GM12878 (cell line): ENCODE measurements at regions not wholly inside any gene's neighbourhood (a gene's known extent, or its start where the extent isn't known, plus 50 kb on each side); places are given as distances from the start of the nearest gene placed in this dataset.

Experiments
- ATAC-seq: fragments of 200-7000 bp; cut with Tn5 transposase; 3 replicates; pipeline ENCODE4 v1.9.1; 2020; ENCODE audit warnings: mild to moderate bottlenecking, moderate library complexity
- BruUV-seq: library from RNA; stranded (reverse); fragments of 400-500 nt; replicated peaks from 2 replicates; lab custom pipeline; 2021; lab: Mats Ljungman, UMichigan
- CTCF ChIA-PET: fragments of 300-600 bp; sonication (Branson Sonifier 250); formaldehyde crosslinking; extraction: SDS; loops from one replicate; lab custom pipeline; 2021; ENCODE audit warnings: inconsistent platforms; lab: Yijun Ruan, JAX
- POLR2A ChIA-PET: fragments of 350-600 bp; formaldehyde crosslinking; extraction: SDS; loops from one replicate; lab custom pipeline; 2021; ENCODE audit warnings: inconsistent platforms; lab: Charles Lee
- RAD21 ChIA-PET: fragments of 300-600 bp; sonication (Branson Sonifier 250); formaldehyde crosslinking; loops from one replicate; lab custom pipeline; 2023; ENCODE audit warnings: antibody characterized with exemption; ENCODE audit not compliant: unreplicated experiment; lab: Charles Lee
- SMC1A ChIA-PET: fragments of 300-600 bp; sonication (Branson Sonifier 250); formaldehyde crosslinking; loops from one replicate; lab custom pipeline; 2023; ENCODE audit not compliant: unreplicated experiment, uncharacterized antibody; lab: Charles Lee
- DNase-seq: peaks from one replicate; pipeline ENCODE4 v3.0.0-alpha.2; 2011; ENCODE audit warnings: low read depth, low spot score
- FAIRE-seq: peaks from 3 replicates; lab custom pipeline; 2011; peaks lifted over from hg19 to GRCh38; lab: Jason Lieb, UNC
- H2AFZ ChIP-seq: 2 replicates; pipeline ENCODE4 v1.6.0; 2011; ENCODE audit warnings: low read depth, low read length, control low read depth; ENCODE audit not compliant: control insufficient read depth
- H3K27ac ChIP-seq: 2 replicates; pipeline ENCODE4 v1.5.1; 2011; ENCODE audit warnings: control low read depth; ENCODE audit not compliant: control insufficient read depth, insufficient read depth
- H3K27me3 ChIP-seq, 2 experiments: replicated peaks in 1 of 2; 2 replicates each; pipeline versions ENCODE4 v1.6.0 to v1.6.1; 2011; ENCODE audit warnings: low read length in 1 of 2; ENCODE audit not compliant: control insufficient read depth in 2 of 2, insufficient read depth in 2 of 2
- H3K36me3 ChIP-seq, 2 experiments: 2 replicates each; pipeline ENCODE4 v1.5.1; 2011; ENCODE audit warnings: low read length in 1 of 2; ENCODE audit not compliant: control insufficient read depth in 2 of 2, insufficient read depth in 2 of 2
- H3K4me1 ChIP-seq: 2 replicates; pipeline ENCODE4 v1.6.1; 2011; ENCODE audit warnings: mild to moderate bottlenecking, low read length, moderate library complexity, mixed read lengths; ENCODE audit not compliant: control insufficient read depth, insufficient read depth
- H3K4me2 ChIP-seq: 2 replicates; pipeline ENCODE4 v1.6.0; 2011; ENCODE audit warnings: control low read depth; ENCODE audit not compliant: control insufficient read depth, insufficient read depth
- H3K4me3 ChIP-seq: fragments of 200-600 bp; sonication (generic); 2 replicates; pipeline ENCODE4 v1.5.1; 2016
- H3K79me2 ChIP-seq: 2 replicates; pipeline ENCODE4 v1.6.0; 2011; ENCODE audit warnings: low read length; ENCODE audit not compliant: control insufficient read depth, insufficient read depth
- H3K9ac ChIP-seq: 2 replicates; pipeline ENCODE4 v1.8.0; 2011; ENCODE audit warnings: low read length, control low read depth, mixed read lengths; ENCODE audit not compliant: control insufficient read depth, insufficient read depth
- H3K9me3 ChIP-seq: replicated peaks from 3 replicates; pipeline ENCODE4 v1.5.1; 2011; ENCODE audit warnings: mild to moderate bottlenecking, low read length; ENCODE audit not compliant: control insufficient read depth, insufficient read depth
- H4K20me1 ChIP-seq: 2 replicates; pipeline ENCODE4 v1.6.0; 2011; ENCODE audit not compliant: control insufficient read depth, insufficient read depth
- CBX3 ChIP-seq: fragments of 200-600 bp; sonication (generic); IDR thresholded peaks from 2 replicates; pipeline ENCODE4 v1.6.1; 2016; ENCODE audit warnings: low read depth, borderline replicate concordance
- CTCF ChIP-seq, 3 experiments: IDR thresholded peaks in 2 of 3; conservative IDR thresholded peaks in 1 of 3; 2 replicates each; pipeline ENCODE4 v1.5.1; 2011; ENCODE audit warnings: low read depth in 3 of 3, low read length in 3 of 3, mild to moderate bottlenecking in 3 of 3, control low read depth in 2 of 3, moderate library complexity in 2 of 3, inconsistent platforms in 1 of 3, mixed read lengths in 1 of 3; ENCODE audit not compliant: control insufficient read depth in 2 of 3, insufficient read depth in 1 of 3; ENCODE audit errors: extremely low read depth in 1 of 3
- DPF2 ChIP-seq: fragments of 450-650 bp; IDR thresholded peaks from 2 replicates; pipeline ENCODE4 v1.6.1; 2017; ENCODE audit warnings: mild to moderate bottlenecking
- EP300 ChIP-seq, 2 experiments: fragments of 150-350 bp in 1 of 2; IDR thresholded peaks; 2 replicates each; pipeline ENCODE4 v1.6.1; 2011 to 2012; ENCODE audit warnings: low read depth in 2 of 2, low read length in 2 of 2, borderline replicate concordance in 1 of 2, improper control_type of control experiment in 1 of 2, inconsistent platforms in 1 of 2; ENCODE audit not compliant: control insufficient read depth in 1 of 2
- IRF4 ChIP-seq: IDR thresholded peaks from 2 replicates; pipeline ENCODE4 v1.6.1; 2011; ENCODE audit warnings: low read depth, low read length
- JUND ChIP-seq: IDR thresholded peaks from 2 replicates; pipeline ENCODE4 v1.6.1; 2012; ENCODE audit warnings: low read depth, mild to moderate bottlenecking, low read length, improper control_type of control experiment, moderate library complexity
- KLF5 ChIP-seq: fragments of 450-650 bp; IDR thresholded peaks from 2 replicates; pipeline ENCODE4 v1.6.1; 2014; ENCODE audit warnings: mild to moderate bottlenecking; ENCODE audit not compliant: partially characterized antibody
- MTA3 ChIP-seq: IDR thresholded peaks from 2 replicates; pipeline ENCODE4 v1.6.1; 2012; ENCODE audit warnings: low read length, inconsistent platforms, borderline replicate concordance
- NFIC ChIP-seq: IDR thresholded peaks from 2 replicates; pipeline ENCODE4 v1.6.1; 2012; ENCODE audit warnings: low read depth, mild to moderate bottlenecking, inconsistent platforms, low read length, moderate library complexity
- NRF1 ChIP-seq: conservative IDR thresholded peaks from 2 replicates; pipeline ENCODE4 v1.6.1; 2011; ENCODE audit warnings: mild to moderate bottlenecking, low read depth, low read length, improper control_type of control experiment
- PAX5 ChIP-seq: IDR thresholded peaks from 2 replicates; pipeline ENCODE4 v1.6.1; 2011; ENCODE audit warnings: low read depth, low read length, borderline replicate concordance
- REST ChIP-seq: IDR thresholded peaks from 2 replicates; pipeline ENCODE4 v1.6.1; 2012; ENCODE audit warnings: mild to moderate bottlenecking, low read depth, low read length
- SRF ChIP-seq, 2 experiments: IDR thresholded peaks; 2 replicates each; pipeline ENCODE4 v1.6.1; 2011; ENCODE audit warnings: low read depth in 2 of 2, low read length in 2 of 2, mild to moderate bottlenecking in 1 of 2, moderate library complexity in 1 of 2
- STAT1 ChIP-seq: fragments of 450-650 bp; conservative IDR thresholded peaks from 2 replicates; pipeline ENCODE4 v1.6.1; 2014; ENCODE audit warnings: antibody characterized with exemption, mild to moderate bottlenecking
- TAF1 ChIP-seq: IDR thresholded peaks from 2 replicates; pipeline ENCODE4 v1.6.1; 2011; ENCODE audit warnings: mild to moderate bottlenecking, low read depth, low read length, borderline replicate concordance
- ZBED1 ChIP-seq: IDR thresholded peaks from 2 replicates; pipeline ENCODE4 v1.6.1; 2016; ENCODE audit warnings: borderline replicate concordance
- WGBS: methylation state at CpG from one replicate; pipeline ENCODE4 v1.1.6; 2016; ENCODE audit warnings: low lambda C conversion rate; ENCODE audit not compliant: insufficient replicate concordance, insufficient coverage; ENCODE audit errors: missing lambda C conversion rate; 5-methylcytosine and 5-hydroxymethylcytosine counted together
- in situ Hi-C: fragments of 300-500 bp; cut with MboI; formaldehyde crosslinking; loops from 9 replicates; pipeline ENCODE4 v1.14.3; 2018; ENCODE audit warnings: mixed read lengths
- intact Hi-C: fragments of 100-400 bp; cut with micrococcal nuclease; formaldehyde crosslinking; loops from one replicate; pipeline ENCODE4 v1.14.2; 2022; ENCODE audit not compliant: unreplicated experiment

DNA sequence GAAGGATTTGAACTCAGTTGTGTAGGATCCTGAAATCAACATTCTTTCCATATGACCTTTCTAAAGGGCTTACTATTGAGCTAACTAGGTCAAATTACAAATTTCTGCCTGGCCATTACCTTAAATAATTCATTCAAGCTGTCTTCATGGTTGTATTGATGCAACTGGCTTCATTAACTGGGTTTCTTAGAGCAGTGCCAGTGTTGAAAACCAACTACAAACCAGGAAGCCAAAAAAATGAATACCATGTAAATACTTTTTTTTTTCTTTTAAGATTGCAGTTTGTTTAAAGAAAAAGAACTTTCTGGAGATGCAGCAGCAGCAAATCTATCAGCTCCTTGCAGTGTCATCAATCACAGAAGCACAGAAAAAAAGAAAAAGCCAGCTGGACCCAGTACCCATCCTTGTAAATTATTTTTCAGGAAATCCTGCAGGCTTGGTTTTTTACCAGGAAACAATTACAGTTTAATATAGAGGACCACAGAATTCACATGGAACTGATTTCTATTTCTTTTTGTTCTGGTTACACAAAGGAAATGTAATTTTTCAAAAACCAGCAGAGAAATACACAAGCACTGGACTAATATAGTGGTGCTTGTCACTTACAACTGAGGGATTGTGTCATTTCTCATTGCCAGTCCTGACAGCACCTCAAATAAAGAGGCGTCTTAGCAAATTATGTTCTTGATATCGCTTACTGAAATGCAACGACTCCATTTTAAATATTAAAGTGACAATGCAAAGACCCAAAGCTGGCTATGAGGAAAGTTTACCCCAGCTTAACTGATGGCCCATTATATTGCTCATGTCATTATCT lies 131.9 kb downstream of the TMEM26 start:
- Histone ChIP-seq H3K79me2 (no peaks in the 10 kb centered on the region), H3K9ac (no peak overlapping the region), H4K20me1 (no peaks in the 10 kb centered on the region), H3K4me2 (no peak overlapping the region), H3K9me3 (no peaks in the 10 kb centered on the region), H3K4me3 (no peak overlapping the region), H3K4me1 (no peaks in the 10 kb centered on the region), H3K36me3 (no peaks in the 10 kb centered on the region), H3K27me3 (no peaks in the 10 kb centered on the region; a peak in 1 of 4 replicates), H2AFZ (no peak overlapping the region), H3K27ac (no peak overlapping the region)
- POLR2A ChIA-PET: no interaction called here
- ATAC-seq: no peak
- CTCF ChIA-PET: no interaction called here
- RAD21 ChIA-PET: no interaction called here
- no TSS peak for BruUV-seq
- FAIRE-seq: no peak
- DNase-seq: no peak
- intact Hi-C loops: no loop called here
- 50% methylated on average over 3 of the region's 3 CpGs for WGBS
- in situ Hi-C loops: no loop called here
- SMC1A ChIA-PET: interaction anchor here (1.0 to 1.5 kb wide), 2 partner anchors 22 to 34 kb away, joined by 3 read pairs; no protein-coding TSS in a partner anchor
- TF ChIP-seq CTCF (IDR thresholded peaks at IDR 0.05 in 2 of 3, conservative IDR thresholded peaks at IDR 0.05 in 1 of 3; ENCODE audit: control insufficient read depth in 2 of 3, extremely low read depth in 1 of 3, insufficient read depth in 1 of 3, low read depth in 3 of 3, low read length in 3 of 3) (no peak), CBX3 (no peak), NFIC (no peak), PAX5 (no peak), IRF4 (no peak), STAT1 (no peak), MTA3 (no peak), SRF (IDR thresholded peaks at IDR 0.05; ENCODE audit: low read depth in 2 of 2, low read length in 2 of 2) (no peak), DPF2 (no peak), EP300 (IDR thresholded peaks at IDR 0.05; ENCODE audit: borderline replicate concordance in 1 of 2, control insufficient read depth in 1 of 2, low read depth in 2 of 2, low read length in 2 of 2) (no peak), KLF5 (no peak), ZBED1 (no peak), JUND (no peak), NRF1 (no peak), TAF1 (no peak), REST (no peak)
